ENCODE measurements at regions not wholly inside any gene's neighbourhood (a gene's known extent, or its start where the extent isn't known, plus 50 kb on each side); places are given as distances from the start of the nearest gene placed in this dataset.

DNA sequence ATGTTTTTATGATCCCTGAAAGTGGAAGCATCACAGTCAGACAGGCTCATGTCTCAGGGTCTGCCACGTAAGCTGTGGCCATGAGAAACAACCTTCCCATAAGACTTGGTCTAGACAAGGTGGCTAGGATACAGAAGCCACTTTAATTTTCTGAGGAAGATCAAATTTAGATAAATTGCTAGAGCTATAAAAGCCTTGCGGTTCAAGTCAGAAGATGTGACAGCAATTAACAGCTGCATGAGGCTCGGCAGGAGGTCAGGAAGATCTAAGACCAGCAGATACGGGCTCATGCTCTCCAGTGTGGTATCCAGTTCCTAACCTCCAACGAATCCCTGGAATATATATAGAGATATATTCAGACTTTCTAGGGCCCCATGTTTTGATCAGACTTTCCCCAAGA lies 577.1 kb downstream of the PLPP3 start:
- TF ChIP-seq POLR2A (IDR thresholded peaks at IDR 0.05; ENCODE audit: low read depth, low read length) (no peak), POLR2AphosphoS5 (IDR thresholded peaks at IDR 0.05; ENCODE audit: low read depth, low read length) (no peak), TAF1 (IDR thresholded peaks at IDR 0.05; ENCODE audit: borderline replicate concordance, low read depth, low read length) (no peak)
